ENCODE measurements at regions not wholly inside any gene's neighbourhood (a gene's known extent, or its start where the extent isn't known, plus 50 kb on each side); places are given as distances from the start of the nearest gene placed in this dataset.

GRCh38 chr4:38577462-38577861, 86.5 kb upstream of the KLF3 start:
- Histone ChIP-seq H3K4me3 (IDR thresholded peaks at IDR 0.05; ENCODE audit: insufficient read depth, low read depth, low read length) (no peak overlapping the region), H3K79me2 (ENCODE audit: insufficient read depth, low read depth) (no peaks in the 10 kb centered on the region), H3K4me2 (no peak overlapping the region), H4K20me1 (ENCODE audit: insufficient read depth) (no peaks in the 10 kb centered on the region), H3K27ac (no peak overlapping the region), H3K36me3 (ENCODE audit: insufficient read depth) (no peaks in the 10 kb centered on the region), H3K4me1 (ENCODE audit: low read depth, poor library complexity, severe bottlenecking) (no peaks in the 10 kb centered on the region), H3K27me3 (ENCODE audit: insufficient read depth, low read depth) (no peaks in the 10 kb centered on the region), H2AFZ (ENCODE audit: low read depth) (no peak overlapping the region), H3K9ac (no peak overlapping the region)
- TF ChIP-seq CTCF (conservative IDR thresholded peaks at IDR 0.05; ENCODE audit: low read depth, low read length) = no peak

- no peak for TF ChIP-seq CTCF (conservative IDR thresholded peaks at IDR 0.05; ENCODE audit: low read depth, low read length)
- no peaks in the 10 kb centered on the region for H3K36me3 ChIP-seq (ENCODE audit: insufficient read depth)
- no peaks in the 10 kb centered on the region for H4K20me1 ChIP-seq (ENCODE audit: insufficient read depth)
- no peak overlapping the region for H3K4me3 ChIP-seq (IDR thresholded peaks at IDR 0.05; ENCODE audit: insufficient read depth, low read depth, low read length)
- H3K4me2 ChIP-seq = no peak overlapping the region
- no peaks in the 10 kb centered on the region for H3K4me1 ChIP-seq (ENCODE audit: low read depth, poor library complexity, severe bottlenecking)
- H3K79me2 ChIP-seq (ENCODE audit: insufficient read depth, low read depth) = no peaks in the 10 kb centered on the region
- no peak overlapping the region for H3K9ac ChIP-seq
- no peak overlapping the region for H2AFZ ChIP-seq (ENCODE audit: low read depth)
- H3K27me3 ChIP-seq (ENCODE audit: insufficient read depth, low read depth) = no peaks in the 10 kb centered on the region
- H3K27ac ChIP-seq = no peak overlapping the region
Measured at GRCh38 chr4:38581426-38582106, 82.4 kb upstream of the KLF3 start.

- Histone ChIP-seq H2AFZ (ENCODE audit: low read depth) (no peak overlapping the region), H3K9ac (no peak overlapping the region), H3K79me2 (ENCODE audit: insufficient read depth, low read depth) (no peaks in the 10 kb centered on the region), H3K4me2 (no peak overlapping the region), H3K36me3 (ENCODE audit: insufficient read depth) (no peaks in the 10 kb centered on the region), H3K4me1 (ENCODE audit: low read depth, poor library complexity, severe bottlenecking) (no peaks in the 10 kb centered on the region), H4K20me1 (ENCODE audit: insufficient read depth) (no peaks in the 10 kb centered on the region), H3K4me3 (IDR thresholded peaks at IDR 0.05; ENCODE audit: insufficient read depth, low read depth, low read length) (no peak overlapping the region), H3K27me3 (ENCODE audit: insufficient read depth, low read depth) (no peaks in the 10 kb centered on the region), H3K27ac (no peak overlapping the region)
- no peak for TF ChIP-seq CTCF (conservative IDR thresholded peaks at IDR 0.05; ENCODE audit: low read depth, low read length)
Measured at GRCh38 chr4:38582445-38582844, 81.6 kb upstream of the KLF3 start.

- no peak overlapping the region for H3K4me2 ChIP-seq
- no peak for TF ChIP-seq CTCF (conservative IDR thresholded peaks at IDR 0.05; ENCODE audit: low read depth, low read length)
- no peaks in the 10 kb centered on the region for H3K4me1 ChIP-seq (ENCODE audit: low read depth, poor library complexity, severe bottlenecking)
- H3K27ac ChIP-seq = no peak overlapping the region
- H3K79me2 ChIP-seq (ENCODE audit: insufficient read depth, low read depth) = no peaks in the 10 kb centered on the region
- H2AFZ ChIP-seq (ENCODE audit: low read depth) = no peak overlapping the region
- H3K4me3 ChIP-seq (IDR thresholded peaks at IDR 0.05; ENCODE audit: insufficient read depth, low read depth, low read length) = no peak overlapping the region
- H3K27me3 ChIP-seq (ENCODE audit: insufficient read depth, low read depth) = no peaks in the 10 kb centered on the region
- no peaks in the 10 kb centered on the region for H4K20me1 ChIP-seq (ENCODE audit: insufficient read depth)
- H3K9ac ChIP-seq = no peak overlapping the region
- no peaks in the 10 kb centered on the region for H3K36me3 ChIP-seq (ENCODE audit: insufficient read depth)
Measured at GRCh38 chr4:38582889-38583470, 81.0 kb upstream of the KLF3 start.

All from KMS-11 (cell line).